ENCODE measurements at regions not wholly inside any gene's neighbourhood (a gene's known extent, or its start where the extent isn't known, plus 50 kb on each side); places are given as distances from the start of the nearest gene placed in this dataset.

DNA sequence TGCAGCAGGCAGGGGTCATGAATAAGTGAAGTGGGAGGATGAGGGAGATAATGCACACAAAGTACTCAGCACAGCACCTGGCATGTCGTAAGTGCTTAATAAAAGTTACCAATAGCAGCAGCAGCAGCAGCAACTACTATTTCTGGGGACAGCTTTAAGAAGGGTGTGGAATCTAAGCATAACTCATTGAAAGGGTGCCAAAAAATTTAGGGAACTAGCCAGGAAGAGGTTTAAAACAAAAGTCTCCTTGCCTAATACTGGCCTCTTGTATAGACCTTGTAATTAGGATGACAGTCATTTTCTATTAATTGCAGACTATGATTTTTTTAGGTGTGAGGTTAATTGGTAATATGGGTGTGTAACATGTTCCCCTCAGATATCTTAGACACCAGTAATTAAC lies 179.9 kb downstream of the PTPN11 start:
- Histone ChIP-seq H3K79me2 (ENCODE audit: control insufficient read depth, low read length) (no peaks in the 10 kb centered on the region), H3K27ac (ENCODE audit: low read depth, low read length) (no peak overlapping the region), H3K9me2 (replicated peaks; ENCODE audit: control insufficient read depth, low read length) (no peaks in the 10 kb centered on the region), H3K9me3 (ENCODE audit: control insufficient read depth, insufficient read depth, low read length) (no peaks in the 10 kb centered on the region), H3F3A (ENCODE audit: control insufficient read depth, insufficient read depth) (no peaks in the 10 kb centered on the region), H3K4me2 (ENCODE audit: low read length) (no peak overlapping the region), H3K36me3 (ENCODE audit: control insufficient read depth, low read length) (no peaks in the 10 kb centered on the region), H3K27me3 (ENCODE audit: control insufficient read depth, low read length) (no peaks in the 10 kb centered on the region), H3K4me1 (ENCODE audit: control insufficient read depth, low read length) (no peaks in the 10 kb centered on the region), H4K20me1 (ENCODE audit: control insufficient read depth, insufficient read depth, low read depth, low read length) (no peaks in the 10 kb centered on the region), H3K4me3 (ENCODE audit: low read length) (no peak overlapping the region)
- no peak for TF ChIP-seq EZH2phosphoT487 (IDR thresholded peaks at IDR 0.05; ENCODE audit: borderline replicate concordance, low read length)
- TF ChIP-seq, protein P1, sequence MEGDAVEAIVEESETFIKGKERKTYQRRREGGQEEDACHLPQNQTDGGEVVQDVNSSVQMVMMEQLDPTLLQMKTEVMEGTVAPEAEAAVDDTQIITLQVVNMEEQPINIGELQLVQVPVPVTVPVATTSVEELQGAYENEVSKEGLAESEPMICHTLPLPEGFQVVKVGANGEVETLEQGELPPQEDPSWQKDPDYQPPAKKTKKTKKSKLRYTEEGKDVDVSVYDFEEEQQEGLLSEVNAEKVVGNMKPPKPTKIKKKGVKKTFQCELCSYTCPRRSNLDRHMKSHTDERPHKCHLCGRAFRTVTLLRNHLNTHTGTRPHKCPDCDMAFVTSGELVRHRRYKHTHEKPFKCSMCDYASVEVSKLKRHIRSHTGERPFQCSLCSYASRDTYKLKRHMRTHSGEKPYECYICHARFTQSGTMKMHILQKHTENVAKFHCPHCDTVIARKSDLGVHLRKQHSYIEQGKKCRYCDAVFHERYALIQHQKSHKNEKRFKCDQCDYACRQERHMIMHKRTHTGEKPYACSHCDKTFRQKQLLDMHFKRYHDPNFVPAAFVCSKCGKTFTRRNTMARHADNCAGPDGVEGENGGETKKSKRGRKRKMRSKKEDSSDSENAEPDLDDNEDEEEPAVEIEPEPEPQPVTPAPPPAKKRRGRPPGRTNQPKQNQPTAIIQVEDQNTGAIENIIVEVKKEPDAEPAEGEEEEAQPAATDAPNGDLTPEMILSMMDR (IDR thresholded peaks at IDR 0.05; ENCODE audit: low read depth, low read length, poor library complexity, severe bottlenecking): no peak

DNA sequence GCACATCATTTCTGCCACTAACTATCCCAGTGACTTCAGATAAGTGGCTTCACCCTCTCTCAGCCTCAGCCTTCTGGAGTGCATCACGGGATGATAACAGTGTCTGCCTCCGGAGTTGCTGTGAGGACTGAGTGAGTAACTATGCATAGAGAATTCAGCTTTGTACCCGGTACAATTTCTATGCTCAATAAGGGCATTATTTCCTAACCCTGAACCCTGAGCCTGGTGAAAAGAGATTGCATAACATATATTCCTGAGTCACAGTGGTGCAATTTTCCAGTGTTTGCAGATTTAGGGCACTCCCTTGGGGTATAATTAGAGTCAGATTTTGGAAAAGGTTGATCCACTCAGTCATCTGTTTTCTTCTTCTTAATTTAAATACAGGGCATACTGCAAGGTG lies 181.1 kb downstream of the PTPN11 start:
- no peaks in the 10 kb centered on the region for H3F3A ChIP-seq (ENCODE audit: control insufficient read depth, insufficient read depth)
- H3K4me1 ChIP-seq (ENCODE audit: control insufficient read depth, low read length): no peaks in the 10 kb centered on the region
- no peak overlapping the region for H3K4me3 ChIP-seq (ENCODE audit: low read length)
- no peaks in the 10 kb centered on the region for H3K9me2 ChIP-seq (replicated peaks; ENCODE audit: control insufficient read depth, low read length)
- H3K9me3 ChIP-seq (ENCODE audit: control insufficient read depth, insufficient read depth, low read length): no peaks in the 10 kb centered on the region
- no peaks in the 10 kb centered on the region for H3K27me3 ChIP-seq (ENCODE audit: control insufficient read depth, low read length)
- H3K36me3 ChIP-seq (ENCODE audit: control insufficient read depth, low read length): no peaks in the 10 kb centered on the region
- H3K79me2 ChIP-seq (ENCODE audit: control insufficient read depth, low read length): no peaks in the 10 kb centered on the region
- TF ChIP-seq, protein P1 (IDR thresholded peaks at IDR 0.05; ENCODE audit: low read depth, low read length, poor library complexity, severe bottlenecking): no peak
- TF ChIP-seq EZH2phosphoT487 (IDR thresholded peaks at IDR 0.05; ENCODE audit: borderline replicate concordance, low read length): no peak
- H4K20me1 ChIP-seq (ENCODE audit: control insufficient read depth, insufficient read depth, low read depth, low read length): no peaks in the 10 kb centered on the region
- H3K27ac ChIP-seq (ENCODE audit: low read depth, low read length): no peak overlapping the region
- no peak overlapping the region for H3K4me2 ChIP-seq (ENCODE audit: low read length)

DNA sequence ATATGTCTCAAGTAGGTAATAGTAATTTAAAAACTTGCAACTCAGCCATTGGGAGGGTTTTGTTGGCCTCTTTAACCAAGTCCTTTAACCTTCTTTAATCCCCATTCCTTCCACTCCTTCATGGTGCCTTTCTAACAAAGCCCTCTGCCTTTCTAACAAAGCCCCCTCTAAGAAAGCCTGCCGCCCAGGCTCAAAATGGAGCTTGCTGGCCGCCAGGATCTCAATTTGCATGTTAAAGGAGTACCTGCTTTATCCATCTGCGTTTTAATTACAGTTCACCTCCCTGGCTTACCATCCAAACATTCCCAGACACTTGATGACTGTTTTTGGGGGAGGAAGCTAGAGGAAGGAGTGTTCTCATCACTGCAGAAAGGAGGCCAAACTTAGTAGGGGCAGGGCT lies 183.4 kb downstream of the PTPN11 start:
- no peak overlapping the region for H3K4me3 ChIP-seq (ENCODE audit: low read length)
- H3K4me1 ChIP-seq (ENCODE audit: control insufficient read depth, low read length): no peaks in the 10 kb centered on the region
- no peak overlapping the region for H3K27ac ChIP-seq (ENCODE audit: low read depth, low read length)
- H3K27me3 ChIP-seq (ENCODE audit: control insufficient read depth, low read length): no peaks in the 10 kb centered on the region
- TF ChIP-seq EZH2phosphoT487 (IDR thresholded peaks at IDR 0.05; ENCODE audit: borderline replicate concordance, low read length): no peak
- TF ChIP-seq, protein P1 (IDR thresholded peaks at IDR 0.05; ENCODE audit: low read depth, low read length, poor library complexity, severe bottlenecking): no peak
- H3K9me3 ChIP-seq (ENCODE audit: control insufficient read depth, insufficient read depth, low read length): no peaks in the 10 kb centered on the region
- H3F3A ChIP-seq (ENCODE audit: control insufficient read depth, insufficient read depth): no peaks in the 10 kb centered on the region
- no peaks in the 10 kb centered on the region for H3K9me2 ChIP-seq (replicated peaks; ENCODE audit: control insufficient read depth, low read length)
- no peaks in the 10 kb centered on the region for H4K20me1 ChIP-seq (ENCODE audit: control insufficient read depth, insufficient read depth, low read depth, low read length)
- no peaks in the 10 kb centered on the region for H3K79me2 ChIP-seq (ENCODE audit: control insufficient read depth, low read length)
- no peaks in the 10 kb centered on the region for H3K36me3 ChIP-seq (ENCODE audit: control insufficient read depth, low read length)
- no peak overlapping the region for H3K4me2 ChIP-seq (ENCODE audit: low read length)

Measured in DOHH2 (cell line).